NCI-H2029 (cell line): ENCODE measurements at regions not wholly inside any gene's neighbourhood (a gene's known extent, or its start where the extent isn't known, plus 50 kb on each side); places are given as distances from the start of the nearest gene placed in this dataset.
"Not testable (repeated sequence)": the region's sequence is repeated elsewhere in the genome, so short reads cannot be mapped to it uniquely, and the experiment has no call there.

ENCODE experiments used
- DNase-seq: peaks from one replicate; lab custom pipeline; 2025; lab: John Stamatoyannopoulos, UW

DNA sequence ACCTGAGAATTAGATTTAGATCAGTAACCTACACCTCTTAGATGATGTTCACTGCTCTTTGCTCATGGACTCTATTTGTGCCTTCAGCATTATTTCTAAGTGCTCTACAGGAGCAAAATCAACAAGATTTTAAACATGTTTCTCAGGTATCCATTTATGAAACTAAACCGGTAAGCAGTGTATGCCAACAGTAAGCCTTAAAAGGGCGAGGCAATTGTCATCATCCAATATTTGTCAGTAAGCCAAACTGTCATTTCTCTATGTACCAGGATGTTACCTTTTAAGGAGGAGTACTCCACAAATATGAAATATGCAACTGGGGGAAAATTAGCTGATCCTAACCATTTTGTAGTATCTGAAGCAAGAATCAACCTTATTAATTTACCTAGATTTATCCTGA is 69.6 kb upstream of the ZNF184 start:
- no peak for DNase-seq

DNA sequence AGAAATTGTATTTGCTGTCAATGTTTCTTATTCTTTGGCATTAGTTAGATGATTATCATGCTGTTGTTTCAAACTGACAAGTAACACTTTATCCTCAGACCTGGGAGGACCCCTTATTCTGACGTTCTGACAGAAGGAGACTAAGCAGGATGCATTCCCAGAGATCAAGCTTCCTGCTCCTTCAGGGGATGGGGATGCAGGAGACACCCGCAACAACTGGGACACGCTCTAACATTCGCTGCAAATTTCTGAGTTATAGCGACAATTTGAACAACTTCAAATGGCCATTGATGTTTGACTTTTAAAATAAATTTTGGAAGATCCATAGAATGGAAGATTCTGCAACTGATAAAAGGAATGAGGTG is 69.0 kb upstream of the ZNF184 start:
- no peak for DNase-seq

- DNase-seq, result no peak
Measured at GRCh38 chr6:27541212-27541932, 68.5 kb upstream of the ZNF184 start.

DNA sequence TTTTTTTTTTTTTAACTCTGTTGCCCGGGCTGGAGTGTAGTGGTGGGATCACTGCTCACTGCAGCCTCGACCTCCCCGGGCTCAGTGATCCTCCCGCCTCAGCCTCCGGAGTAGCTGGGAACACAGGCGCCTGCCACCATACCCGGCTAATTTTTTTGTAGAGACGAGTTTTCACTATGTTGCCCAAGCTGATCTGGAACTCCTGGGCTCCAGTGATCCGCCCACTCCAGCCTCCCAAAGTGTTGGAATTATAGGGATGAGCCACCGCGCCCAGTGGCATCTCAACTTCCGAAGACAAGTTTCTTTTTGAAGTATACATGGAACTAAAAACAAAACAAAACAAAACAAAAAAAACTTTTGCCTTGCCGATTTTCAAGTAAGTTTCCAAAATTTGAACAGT is 66.6 kb upstream of the ZNF184 start:
- DNase-seq, result no peak

DNA sequence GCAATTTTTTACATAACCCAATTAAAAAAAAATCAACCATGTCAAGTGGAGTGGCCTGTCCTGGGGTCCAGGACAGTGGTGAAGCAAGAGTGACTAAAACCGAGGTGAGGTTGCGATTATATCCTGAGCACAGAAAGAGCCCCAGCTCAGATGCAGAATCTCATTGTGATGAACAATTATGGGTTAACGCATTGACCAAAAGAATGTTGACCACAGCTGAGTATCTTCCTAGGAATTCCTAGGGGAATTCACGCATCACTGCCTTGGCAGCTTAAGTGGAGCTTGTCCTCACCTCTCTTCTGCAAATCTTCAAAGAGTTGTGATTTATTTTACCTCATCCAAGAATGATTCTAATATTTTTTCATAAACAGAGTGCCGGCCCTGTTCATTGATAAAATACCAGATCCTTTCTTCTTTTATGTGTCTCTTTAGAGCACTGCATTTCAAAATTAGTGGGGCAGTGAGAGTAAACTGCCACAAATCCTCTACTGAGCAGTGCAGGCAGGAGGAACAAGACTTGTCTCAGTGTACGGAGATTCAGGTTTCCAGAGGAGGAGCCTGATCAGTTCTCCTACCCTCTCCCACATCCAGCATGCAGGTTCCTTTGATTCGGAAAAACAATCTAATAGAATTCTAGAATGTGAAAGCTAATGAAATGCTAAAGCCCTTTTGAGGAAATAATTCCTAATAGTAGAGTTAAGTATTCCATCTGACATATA is 60.1 kb upstream of the ZNF184 start:
- DNase-seq, result no peak

GRCh38 chr6:27531772-27532459 is 59.0 kb upstream of the ZNF184 start:
- no peak for DNase-seq

GRCh38 chr6:27529796-27530195 is 56.9 kb upstream of the ZNF184 start:
- DNase-seq, result not testable (repeated sequence)

- DNase-seq, result no peak
Measured at GRCh38 chr6:27528714-27529113, 55.8 kb upstream of the ZNF184 start.
